NCI-H460 (cell line): ENCODE measurements at regions not wholly inside any gene's neighbourhood (a gene's known extent, or its start where the extent isn't known, plus 50 kb on each side); places are given as distances from the start of the nearest gene placed in this dataset.

Source experiments
- DNase-seq: peaks from one replicate; pipeline ENCODE4 v3.0.0-alpha.2; 2016; ENCODE audit warnings: low read depth; ENCODE audit errors: extremely low read depth

DNA sequence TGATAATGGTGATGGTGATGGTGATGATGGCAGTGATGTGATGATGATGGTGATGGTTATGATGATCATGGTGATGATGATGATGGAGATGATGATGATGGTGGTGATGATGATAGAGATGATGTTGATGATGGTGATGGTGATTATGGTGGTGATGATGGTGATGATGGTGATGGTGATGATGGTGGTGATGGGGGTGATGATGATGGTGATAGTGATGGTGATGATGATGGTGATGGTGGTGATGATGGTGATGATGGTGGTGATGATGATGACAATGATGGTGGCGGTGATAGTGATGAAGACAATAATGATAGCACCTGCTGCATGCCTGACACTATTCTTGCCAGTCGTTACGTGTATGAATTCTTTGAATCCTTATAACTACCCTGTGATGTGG lies 317.9 kb upstream of the AJAP1 start:
- no peak for DNase-seq

DNA sequence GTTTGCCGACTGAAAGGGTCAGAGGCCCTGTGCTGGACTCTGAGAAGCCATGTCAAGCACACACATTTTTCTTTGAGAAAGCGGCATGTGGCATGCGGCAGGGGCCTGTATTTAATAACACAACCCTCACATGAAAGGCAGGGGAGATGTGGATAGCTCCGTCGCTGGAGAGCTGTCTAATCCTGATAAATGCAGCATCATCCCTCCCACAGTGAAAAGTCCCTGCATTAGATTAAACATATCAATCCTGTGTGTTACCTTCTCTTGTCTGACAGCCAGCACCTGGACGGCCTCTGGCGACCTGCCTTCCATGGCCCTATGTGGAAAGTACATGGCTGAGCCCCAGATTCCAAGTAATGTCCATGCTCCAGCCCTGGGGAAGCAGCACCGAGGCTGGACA lies 313.0 kb upstream of the AJAP1 start:
- no peak for DNase-seq

DNA sequence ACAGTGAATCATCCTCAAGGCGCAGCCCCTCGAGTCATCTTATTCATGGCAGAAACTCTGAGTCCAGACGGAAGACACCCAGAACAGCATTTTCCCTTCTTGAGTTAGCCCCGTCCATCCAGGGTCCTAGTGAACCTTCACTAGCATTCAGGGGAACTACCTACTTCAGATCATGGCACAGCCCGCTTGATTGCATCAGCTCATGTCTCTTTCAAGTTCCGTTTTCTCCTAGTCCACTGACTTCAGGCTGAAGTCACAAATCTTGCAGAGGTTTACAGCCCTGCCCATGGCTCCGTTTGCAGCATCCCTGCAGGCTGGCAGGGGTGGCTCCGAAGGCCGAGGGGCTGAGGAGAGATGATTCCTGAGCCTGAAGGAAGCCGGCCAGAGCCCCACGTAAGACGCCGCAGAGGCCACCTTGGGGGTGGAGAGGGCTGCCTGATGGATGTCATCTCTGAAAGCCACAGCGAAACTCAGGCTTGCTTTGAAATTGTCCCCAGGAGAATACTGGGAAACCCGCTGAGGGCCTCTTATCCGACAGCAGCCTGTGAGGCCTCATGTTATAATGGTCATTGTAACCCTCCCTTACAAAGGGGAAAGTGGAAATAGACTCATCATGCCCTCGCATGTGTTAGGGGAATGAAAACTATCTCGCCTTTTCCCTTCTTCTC lies 310.2 kb upstream of the AJAP1 start:
- DNase-seq = no peak

DNA sequence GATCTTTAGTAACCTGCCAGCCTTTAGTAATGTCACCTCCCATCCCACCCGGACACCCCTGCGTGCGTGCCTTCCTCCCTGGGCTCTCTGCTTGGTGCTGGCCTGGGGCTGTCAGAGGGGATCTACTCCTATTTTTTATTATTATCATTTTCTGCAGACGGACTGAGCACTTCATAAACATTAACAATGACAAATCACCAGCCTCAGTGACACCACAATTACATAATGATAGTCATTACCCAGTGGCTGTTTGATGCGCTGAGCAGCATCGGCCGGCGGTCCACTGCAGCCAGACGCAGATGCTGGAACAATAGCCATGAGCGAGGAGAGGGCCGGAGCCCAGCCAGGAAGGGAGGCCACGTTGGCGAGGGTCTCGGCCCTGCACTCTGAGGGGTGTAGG lies 309.3 kb upstream of the AJAP1 start:
- DNase-seq = no peak

DNA sequence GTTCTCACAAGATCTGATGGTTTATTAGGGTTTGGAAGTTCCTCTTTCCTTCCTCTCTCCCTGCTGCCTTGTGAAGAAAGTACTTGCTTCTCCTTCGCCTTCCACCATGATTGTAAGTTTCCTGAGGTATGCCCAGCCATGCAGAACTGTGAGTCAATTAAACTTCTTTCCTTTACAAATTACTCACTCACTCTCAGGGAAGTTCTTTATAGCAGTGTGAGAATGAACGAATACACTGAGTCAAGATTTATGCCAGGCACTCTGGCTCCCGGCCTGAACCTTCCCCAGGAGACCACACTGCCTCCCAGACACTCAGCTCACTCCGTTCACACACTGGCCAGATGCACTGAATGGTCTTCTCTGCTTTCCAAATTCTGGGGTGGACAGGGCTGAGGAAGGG lies 308.3 kb upstream of the AJAP1 start:
- no peak for DNase-seq

DNA sequence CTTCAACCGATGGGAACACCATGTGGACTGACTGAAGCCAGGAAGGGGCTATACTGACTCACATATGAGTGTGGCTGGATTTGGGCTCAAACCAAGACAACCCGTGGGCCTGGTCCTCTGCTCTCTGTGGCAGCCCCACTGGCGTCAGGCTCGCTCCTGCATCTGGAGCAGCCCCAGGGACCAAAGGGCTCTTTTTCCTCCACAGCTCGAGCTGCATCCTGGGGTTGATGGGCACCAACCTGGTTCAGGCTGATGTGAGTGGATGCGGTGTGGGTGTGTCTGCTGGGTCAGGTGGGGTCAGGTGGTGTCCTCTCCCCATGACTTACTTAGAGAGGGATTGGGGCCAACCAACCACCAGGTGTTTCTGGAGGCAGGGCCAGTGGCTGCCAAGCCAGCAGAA lies 303.0 kb upstream of the AJAP1 start:
- no peak for DNase-seq

DNA sequence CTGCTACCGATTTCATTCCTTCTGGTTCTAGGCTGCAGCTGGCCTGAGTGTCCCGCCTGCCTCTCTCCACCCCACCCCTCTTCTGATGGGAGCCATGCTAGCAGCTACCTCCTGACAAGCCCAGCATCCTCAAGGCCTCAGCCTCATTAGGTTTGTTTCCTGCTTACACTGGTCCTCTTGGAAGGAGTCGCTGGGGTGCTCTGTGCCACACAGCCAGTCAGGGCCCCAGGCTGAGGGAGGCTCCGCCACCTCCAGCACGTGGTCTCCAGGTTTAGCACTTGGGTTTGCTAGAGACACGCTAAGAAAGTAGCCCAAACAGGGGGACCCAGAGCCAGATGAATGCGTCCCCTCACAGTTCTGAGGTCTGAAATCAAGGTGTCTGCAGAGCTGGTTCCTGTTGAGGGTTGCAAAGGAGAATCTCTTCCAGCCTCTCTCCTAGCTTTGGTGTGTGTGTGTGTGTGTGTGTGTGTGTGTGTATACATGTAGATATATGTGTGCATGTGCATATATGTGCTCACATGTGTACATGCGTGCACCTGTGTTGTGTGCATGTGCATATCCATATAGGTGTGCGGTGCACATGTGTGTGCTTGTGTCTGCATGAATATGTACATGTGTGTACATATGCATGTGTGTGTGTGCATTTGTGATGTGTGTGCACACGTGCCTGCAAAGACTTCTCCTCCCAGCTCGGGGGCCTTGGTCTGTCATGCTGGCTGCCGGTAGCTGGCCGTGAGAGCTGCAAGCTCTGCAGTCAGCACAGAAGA lies 301.1 kb upstream of the AJAP1 start:
- DNase-seq = no peak

DNA sequence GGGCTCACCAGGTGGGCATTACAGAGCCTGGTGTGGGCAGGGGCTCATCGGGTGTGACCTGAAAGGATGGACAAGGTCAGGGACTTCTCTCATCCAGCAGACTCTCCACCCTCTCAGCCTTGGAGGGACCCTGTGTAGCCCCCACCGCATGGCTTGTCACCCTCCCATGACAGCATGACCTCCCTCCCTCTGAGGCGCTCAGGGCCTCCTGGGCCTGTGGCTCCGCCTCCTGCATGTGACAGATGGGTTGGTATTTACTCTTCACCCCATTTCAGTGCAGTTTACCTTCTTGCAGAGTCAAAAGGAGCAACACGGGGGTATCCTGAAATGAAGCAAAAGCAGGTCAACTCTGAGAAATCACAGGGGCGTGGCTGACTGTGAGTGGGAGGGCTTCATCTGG lies 298.6 kb upstream of the AJAP1 start:
- DNase-seq = no peak

DNA sequence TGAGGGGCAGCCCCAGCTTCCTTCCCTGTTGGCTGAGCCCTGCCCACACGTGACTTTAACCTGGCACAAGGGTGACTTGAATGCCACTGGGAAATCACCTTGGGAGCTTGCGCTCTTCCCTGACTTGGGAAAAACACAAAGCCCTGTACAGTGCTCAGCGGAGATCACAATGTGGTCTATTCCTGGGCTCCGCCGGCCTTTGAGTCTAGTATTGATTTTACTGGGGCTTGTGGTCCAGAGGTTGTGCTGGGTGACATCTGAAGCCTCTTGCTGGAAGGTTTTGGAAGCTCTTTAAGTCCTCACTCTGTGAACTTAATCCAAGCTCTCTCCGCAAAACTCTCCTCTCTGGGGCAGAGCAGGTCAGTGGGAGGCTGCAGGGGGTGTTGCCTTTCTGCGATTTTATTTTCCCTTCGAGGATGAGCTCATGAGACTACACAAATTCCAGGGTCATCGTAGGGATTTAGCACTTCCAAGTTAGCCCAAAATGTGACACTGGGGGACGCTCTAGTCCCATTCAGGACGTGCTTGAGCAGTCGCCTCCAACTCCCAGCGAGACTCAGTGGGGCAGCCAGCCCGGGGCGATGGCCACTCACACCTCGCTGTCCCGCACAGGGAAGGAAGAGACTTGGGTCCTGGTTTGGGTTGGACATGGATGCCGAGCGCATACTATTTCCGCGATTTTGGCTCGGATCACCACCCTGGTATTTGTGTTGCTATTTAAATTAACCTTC lies 291.9 kb upstream of the AJAP1 start:
- DNase-seq = no peak

DNA sequence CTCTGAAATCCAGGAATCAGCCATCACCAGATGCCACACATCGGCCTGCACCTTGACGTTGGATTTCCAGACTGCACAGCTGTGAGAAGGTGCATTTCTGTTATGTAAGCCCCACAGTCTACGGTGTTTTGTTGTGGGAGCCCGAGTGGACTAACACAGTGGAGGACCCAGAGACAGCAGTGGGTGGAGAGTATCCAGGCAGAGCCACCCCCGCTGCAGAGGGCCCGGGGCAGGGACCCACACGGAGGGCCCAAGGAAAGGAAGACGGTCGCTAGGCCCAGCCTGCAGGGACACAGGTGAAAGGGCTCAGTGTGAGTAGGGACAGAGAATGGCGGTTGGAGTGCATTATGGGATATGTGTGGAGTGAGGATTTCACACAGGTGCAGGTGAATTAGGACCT lies 288.3 kb upstream of the AJAP1 start:
- no peak for DNase-seq

DNA sequence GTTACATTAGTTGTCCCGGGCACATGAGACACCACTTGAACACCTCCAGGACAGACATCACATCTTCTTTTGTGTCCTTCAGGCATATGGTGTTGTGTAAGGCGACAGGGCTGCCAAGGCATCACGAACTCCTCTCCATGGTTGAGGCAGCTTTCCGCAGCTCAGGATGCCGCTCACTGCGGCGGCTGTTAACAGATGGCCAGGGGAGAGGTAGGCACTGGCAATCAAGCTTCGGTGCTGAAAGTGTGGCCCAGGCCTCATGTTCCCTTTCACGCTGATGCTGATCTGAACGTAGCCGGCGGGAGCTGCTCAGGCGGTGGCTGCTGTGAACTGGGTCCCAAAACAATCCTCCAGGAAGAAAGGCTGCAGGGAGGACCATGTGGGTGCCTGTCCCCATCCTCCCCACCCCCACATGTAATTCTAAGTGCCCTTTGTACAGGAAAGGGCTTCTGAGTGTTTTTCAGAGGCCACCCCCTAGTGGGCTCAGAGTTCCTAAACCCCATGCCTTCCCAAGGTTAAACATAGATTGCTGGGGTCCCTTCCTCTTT lies 287.1 kb upstream of the AJAP1 start:
- DNase-seq = no peak

DNA sequence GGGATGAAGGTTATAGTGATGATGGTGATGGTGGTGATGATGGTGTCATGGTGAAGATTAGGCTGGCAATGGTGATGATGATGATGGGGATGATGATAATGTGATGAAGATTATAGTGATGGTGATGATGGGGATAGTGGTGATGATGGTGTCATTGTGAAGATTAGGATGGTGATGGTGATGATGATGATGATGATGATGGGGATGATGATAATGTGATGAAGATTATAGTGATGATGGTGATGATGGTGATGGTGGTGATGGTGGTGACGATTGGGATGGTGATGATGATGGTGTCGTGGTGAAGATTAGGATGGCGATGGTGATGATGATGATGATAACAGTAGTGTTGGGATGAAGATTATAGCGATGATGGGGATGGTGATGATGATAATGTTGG lies 285.1 kb upstream of the AJAP1 start:
- DNase-seq = no peak

DNA sequence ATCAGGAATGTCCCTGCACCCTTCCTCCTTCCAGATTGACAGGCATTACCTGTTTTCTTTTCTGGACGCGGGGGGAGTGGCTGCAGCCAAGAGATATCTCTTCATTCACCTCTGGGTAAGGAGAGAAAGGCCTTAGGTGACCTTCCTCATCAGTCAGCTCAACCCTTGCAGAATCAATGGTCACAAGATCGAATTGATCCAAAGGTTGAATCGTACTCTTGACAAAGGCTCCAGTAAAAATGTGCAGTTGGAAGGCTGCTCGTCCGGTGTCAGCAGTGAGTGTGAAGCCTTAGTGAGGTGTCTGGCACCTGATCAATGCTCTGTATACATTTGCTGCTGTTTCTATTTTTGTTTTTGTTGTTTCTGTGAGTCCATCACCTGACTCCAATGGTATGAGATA lies 282.6 kb upstream of the AJAP1 start:
- no peak for DNase-seq

DNA sequence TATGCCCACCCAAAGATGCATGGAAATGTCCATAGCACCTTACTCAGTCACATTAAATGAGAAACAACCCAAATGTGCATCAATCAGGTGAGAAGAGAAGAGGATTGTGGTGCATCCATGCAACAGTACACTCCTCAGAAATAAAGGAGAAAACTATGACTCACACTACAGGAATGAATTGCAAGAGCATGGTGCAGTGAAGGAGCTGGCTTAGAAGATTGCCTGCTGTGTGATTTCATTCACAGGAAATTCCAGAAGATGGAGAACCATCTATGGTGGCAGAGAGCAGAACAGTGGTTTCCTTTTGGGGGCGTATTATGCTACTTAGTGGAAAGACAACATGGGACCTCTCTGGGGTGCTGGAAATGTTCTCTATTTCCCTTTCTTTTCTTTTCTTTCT lies 278.6 kb upstream of the AJAP1 start:
- DNase-seq = no peak

DNA sequence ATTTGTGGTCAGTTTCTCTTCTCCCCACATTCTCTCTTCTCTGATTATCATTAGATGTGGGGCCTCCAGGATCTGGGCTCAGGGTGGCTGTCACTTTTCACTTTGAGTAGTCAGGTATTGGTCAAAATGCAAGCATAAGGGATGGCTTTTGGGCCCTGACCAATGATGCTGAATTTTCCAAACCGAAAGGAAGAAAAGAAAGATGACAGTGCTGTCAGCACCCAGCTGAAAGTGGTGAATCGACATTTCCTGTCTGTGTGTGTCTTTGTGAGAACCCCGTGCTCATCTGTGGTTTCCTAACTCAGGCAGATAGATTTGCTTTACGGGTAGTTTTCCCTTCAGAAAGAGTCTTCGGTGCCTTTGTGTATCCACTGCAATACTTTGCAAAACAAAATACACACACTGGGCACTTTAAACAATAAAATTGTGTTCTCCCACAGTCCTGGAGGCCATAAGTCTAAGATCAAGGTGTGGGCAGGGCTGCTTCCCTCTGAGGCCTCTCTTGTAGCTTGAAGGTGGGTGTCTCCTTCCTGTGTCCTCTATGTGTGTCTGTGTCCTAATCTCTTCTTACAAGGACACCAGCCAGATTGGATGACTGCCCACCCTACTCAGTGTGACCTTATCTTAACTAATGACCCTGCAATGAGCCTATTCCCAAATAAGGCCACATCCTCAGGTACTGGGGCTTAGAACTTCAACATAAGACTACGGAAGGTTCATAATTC lies 274.8 kb upstream of the AJAP1 start:
- DNase-seq = no peak

DNA sequence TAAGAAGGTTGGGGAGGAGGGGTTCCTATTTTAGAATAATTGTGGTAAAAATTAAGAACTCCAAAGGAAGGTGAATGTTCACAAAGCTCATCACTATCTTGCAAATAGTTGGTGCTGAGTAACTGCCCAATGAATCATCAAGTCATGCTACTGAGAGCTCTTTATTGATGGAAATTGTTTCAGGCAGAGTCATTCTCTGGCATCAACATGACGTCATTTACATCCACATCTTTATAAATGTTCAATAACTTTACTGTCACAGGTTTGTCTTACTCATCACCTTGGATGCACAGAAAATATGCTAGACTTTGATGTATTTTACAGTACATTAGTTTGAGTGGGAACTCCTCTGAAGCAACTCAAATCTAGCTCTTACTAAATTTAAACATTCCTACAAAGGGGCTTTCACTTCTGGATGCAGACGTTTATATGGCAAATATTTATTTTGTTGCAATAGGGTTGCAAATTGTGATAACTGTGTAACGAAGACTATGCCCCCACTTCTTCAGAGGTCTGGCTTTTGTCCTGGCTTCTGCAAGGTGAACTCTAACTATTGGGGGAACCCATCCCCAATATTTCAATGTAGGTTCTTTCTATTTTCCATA lies 273.7 kb upstream of the AJAP1 start:
- DNase-seq = peak; percentile 6

DNA sequence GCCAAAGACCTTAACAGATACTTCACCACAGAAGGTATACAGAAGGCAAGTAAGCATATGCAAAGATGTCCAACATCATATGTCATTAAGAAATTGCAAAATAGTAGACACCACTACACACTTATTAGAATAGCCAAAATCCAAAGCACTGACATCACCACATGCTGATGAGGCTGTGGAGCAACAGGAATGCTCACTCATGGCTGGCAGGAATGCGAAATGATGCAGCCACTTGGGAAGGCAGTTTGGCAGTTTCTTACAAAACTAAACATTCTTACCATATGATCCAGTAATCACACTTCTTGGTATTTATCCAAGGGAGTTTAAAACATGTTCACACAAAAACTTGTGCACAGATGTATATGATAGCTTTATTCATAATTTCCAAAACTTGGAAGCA lies 261.2 kb upstream of the AJAP1 start:
- DNase-seq = no peak

DNA sequence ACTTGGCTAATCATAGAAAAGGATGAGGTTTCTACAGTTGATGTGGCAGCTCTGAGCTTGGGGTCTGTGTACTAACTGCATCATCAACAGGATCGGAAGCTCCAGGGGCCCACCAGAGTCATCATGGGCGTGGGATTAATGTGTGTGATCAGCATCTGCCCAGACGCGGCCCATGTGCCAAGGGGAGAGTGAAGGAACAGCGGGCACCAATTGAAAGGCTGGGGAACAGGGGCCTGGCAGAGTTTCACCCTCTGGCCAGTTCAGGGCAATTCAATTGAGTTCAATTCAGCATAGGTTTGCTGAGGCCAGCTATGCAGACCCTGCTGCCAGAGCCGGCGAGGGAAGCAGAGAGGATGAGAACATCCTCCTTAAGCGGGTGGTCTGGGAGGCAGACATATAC lies 260.0 kb upstream of the AJAP1 start:
- no peak for DNase-seq

DNA sequence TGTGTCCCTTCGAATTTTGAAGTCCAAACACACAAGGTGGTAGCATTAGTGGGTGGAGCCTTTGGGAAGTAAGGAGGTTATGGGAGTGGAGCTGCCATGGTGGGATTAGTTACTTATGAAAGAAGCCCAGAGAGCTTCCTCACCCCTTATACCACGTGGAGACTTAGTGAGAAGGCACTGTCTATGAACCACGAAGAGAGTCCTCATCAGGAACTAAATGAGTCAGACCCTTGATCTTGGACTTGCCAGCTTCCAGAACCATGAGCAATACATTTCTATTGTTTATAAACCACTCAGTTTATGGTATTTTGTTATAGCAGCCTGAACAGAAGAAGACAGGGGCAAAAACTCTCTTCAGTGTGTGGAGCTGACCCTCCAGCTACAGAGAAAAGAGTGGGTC lies 259.3 kb upstream of the AJAP1 start:
- DNase-seq = no peak

DNA sequence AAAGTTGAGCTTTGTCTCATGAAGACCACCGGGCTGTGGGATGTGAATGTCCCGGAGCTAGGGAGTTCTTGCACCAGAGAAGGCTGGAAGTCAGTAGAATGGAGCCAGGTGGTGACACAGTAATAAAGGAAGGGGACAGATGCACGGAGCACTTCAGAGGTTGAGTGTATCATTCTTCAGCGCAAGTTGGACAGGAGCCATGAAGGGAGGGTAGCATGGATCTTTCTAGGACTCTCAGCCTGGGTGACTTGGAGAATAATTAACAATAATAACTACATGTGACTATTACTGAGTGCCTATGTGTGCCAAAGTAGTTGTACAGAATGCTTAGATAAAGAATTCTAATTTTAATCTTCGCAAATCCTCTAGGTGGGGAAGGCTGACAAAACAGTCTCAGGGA lies 258.7 kb upstream of the AJAP1 start:
- DNase-seq = no peak

DNA sequence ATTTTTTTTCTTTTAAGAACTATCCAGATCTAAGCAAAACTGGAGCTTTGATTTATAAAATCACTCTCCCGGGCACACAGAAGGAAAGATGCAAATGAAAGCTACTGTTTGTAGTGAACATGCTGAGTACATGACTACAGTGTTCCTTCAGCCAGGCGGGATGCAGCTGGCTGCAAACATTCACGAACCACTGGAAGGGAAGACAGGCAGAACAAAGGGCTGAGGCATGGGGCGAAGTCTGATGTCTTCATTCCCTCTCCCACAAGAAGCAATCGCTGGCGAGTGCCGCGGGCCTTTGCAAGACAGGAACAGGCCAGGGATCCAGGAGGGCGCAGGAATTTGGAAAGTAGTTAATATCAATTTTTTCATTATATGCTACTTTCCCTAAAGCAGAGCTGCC lies 257.9 kb upstream of the AJAP1 start:
- no peak for DNase-seq
